SH-SY5Y (cell line): ENCODE measurements at regions not wholly inside any gene's neighbourhood (a gene's known extent, or its start where the extent isn't known, plus 50 kb on each side); places are given as distances from the start of the nearest gene placed in this dataset.

Source experiments
- GATA2 ChIP-seq: IDR thresholded peaks from 2 replicates; pipeline ENCODE4 v1.6.1; 2011; ENCODE audit warnings: mild to moderate bottlenecking, low read depth, low read length
- GATA3 ChIP-seq: IDR thresholded peaks from 2 replicates; pipeline ENCODE4 v1.6.1; 2011; ENCODE audit warnings: low read depth, mild to moderate bottlenecking, low read length, moderate library complexity

- TF ChIP-seq GATA2 (no peak), GATA3 (no peak)
Observed at GRCh38 chr2:36185624-36186023, 170.0 kb upstream of the CRIM1 start.
